GM12892 (cell line): ENCODE measurements at regions not wholly inside any gene's neighbourhood (a gene's known extent, or its start where the extent isn't known, plus 50 kb on each side); places are given as distances from the start of the nearest gene placed in this dataset.
"Not testable (repeated sequence)": the region's sequence is repeated elsewhere in the genome, so short reads cannot be mapped to it uniquely, and the experiment has no call there.

Experiments used
- DNase-seq: peaks from one replicate; pipeline ENCODE4 v3.0.0; 2011; ENCODE audit not compliant: insufficient read length
- FAIRE-seq: peaks from 2 replicates; lab custom pipeline; 2011; peaks lifted over from hg19 to GRCh38; lab: Jason Lieb, UNC
- POLR2A ChIP-seq: IDR thresholded peaks from 2 replicates; pipeline ENCODE4 v1.6.1; 2011; ENCODE audit warnings: low read depth, low read length, control low read depth
- POLR2AphosphoS5 ChIP-seq: IDR thresholded peaks from 2 replicates; pipeline ENCODE4 v1.6.1; 2011; ENCODE audit warnings: low read depth, low read length, control low read depth
- TAF1 ChIP-seq: IDR thresholded peaks from 2 replicates; pipeline ENCODE4 v1.6.1; 2011; ENCODE audit warnings: low read depth, mild to moderate bottlenecking, control low read depth, low read length, borderline replicate concordance

DNA sequence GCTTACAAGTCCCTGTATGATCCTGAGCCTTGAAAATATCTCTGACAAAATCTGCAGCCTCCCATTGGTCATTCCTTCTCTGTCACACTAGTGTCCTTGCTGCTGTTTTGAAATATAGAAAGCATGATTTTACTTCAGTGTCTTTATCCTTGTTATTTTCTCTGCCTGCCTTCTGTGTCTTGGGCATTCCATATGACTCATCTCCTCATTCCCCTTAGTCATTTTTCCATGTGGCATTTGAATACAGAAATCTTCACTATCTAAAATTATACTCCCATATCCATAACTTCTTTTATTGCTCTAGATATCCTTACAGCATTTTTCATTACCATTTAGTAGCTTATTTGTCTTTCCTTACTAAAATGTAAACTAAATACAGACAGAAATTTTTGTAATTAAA is 205.7 kb upstream of the ZNF337 start:
- FAIRE-seq = not testable (repeated sequence)

DNA sequence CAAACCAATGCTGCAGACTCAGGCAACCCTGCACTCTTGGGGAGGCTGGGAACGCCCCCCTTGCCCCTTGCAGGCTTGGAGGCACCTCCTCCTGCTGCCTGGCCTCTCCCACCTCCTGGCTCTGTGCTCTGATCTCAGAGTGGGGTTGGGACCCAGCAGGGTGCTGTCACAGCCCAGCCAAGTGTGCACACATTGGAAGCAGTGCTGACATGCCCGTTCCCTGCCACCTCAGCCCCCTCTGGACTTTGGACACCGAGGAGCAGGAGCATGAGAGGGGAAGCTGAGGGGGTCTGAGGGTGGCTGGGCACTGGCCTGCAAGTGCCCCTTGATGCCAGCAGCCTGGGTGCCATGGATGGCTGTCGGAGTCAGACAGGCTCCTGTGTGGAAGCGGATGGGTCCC is 202.0 kb upstream of the ZNF337 start:
- not testable (repeated sequence) for DNase-seq

More for the DNA sequence above, 205.7 kb upstream of the ZNF337 start:
- DNase-seq = not testable (repeated sequence)

DNA sequence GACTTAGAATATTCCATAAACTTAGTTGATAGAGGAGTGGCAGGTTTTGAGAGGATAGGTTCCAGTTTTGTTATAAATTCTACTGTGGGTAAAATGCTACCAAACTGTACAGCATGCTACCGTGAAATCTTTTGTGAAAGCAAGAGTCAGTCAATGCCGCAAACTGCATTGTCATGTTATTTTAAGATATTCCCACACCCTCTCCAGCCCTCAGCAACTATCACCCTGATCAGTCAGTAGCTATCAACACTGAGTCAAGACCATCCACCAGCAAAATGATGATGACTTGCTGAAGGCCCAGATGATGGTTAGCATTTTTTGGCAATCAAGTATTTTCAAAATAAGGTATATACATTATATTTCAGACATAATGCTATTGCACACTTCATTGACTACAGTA is 182.4 kb upstream of the ZNF337 start:
- DNase-seq = not testable (repeated sequence)

More for the DNA sequence above, 202.0 kb upstream of the ZNF337 start:
- not testable (repeated sequence) for FAIRE-seq

DNA sequence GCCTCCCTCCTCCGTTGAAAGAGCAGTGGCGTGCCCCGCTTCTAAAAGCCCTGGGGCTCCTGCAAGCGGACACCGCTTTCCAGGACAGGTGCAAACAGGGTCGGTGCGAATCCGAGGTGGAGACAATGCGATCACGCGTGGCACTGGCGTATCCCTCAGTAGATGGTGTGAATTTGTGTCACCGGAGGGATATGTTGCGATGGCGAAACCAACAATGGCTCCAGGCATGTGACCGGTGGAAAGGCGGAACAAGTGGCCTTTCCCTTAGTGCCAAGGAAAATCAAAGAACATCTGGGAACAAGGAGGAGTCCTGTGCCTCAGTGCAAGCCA is 172.0 kb upstream of the ZNF337 start:
- not testable (repeated sequence) for FAIRE-seq, DNase-seq

More for the DNA sequence above, 182.4 kb upstream of the ZNF337 start:
- not testable (repeated sequence) for FAIRE-seq

DNA sequence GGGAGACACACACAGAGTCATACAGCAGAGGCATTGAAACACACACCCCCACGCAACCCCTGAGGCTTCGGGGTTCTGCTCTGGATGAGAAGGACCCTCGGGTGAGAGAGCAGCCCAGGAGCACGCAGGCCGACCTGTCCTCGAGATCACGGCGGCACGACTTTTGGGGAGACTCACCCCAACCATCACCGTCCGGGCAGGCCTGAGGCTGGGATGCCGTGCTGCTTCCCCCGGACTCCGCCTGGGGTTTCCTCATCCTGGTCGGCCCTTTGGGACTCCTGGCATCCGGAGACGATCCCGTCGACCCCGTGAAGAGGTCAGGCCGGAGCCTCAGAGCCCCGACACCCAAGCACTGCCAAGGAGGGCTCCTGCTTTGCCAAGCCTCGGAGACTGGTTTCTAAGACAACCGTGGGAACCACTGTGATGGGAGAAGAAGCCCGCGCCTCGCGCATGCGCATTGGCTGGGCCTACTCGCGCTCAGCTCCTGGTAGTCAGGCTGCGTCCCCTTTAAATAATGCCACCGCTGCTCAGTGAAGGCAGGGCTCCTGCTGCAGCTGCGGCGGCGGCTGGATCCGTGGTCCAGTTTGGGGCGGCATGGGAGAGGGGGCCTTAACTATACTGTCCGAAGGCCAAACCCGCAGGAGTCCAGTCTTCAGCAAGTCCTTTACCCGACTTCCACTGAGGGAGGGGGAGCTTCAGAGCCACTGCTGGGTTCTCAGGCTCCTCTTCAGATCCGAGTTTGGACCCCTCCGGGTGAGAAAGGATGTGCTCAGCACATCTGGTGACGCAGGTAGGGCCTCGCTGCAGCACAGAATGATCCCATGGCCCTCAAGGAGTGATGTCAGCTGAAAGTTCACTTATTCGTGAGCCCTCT is 171.4 kb upstream of the ZNF337 start:
- TF ChIP-seq TAF1 = no peak
- no peak for TF ChIP-seq POLR2A
- TF ChIP-seq POLR2AphosphoS5 = no peak
- FAIRE-seq (no peak), DNase-seq (no peak)

DNA sequence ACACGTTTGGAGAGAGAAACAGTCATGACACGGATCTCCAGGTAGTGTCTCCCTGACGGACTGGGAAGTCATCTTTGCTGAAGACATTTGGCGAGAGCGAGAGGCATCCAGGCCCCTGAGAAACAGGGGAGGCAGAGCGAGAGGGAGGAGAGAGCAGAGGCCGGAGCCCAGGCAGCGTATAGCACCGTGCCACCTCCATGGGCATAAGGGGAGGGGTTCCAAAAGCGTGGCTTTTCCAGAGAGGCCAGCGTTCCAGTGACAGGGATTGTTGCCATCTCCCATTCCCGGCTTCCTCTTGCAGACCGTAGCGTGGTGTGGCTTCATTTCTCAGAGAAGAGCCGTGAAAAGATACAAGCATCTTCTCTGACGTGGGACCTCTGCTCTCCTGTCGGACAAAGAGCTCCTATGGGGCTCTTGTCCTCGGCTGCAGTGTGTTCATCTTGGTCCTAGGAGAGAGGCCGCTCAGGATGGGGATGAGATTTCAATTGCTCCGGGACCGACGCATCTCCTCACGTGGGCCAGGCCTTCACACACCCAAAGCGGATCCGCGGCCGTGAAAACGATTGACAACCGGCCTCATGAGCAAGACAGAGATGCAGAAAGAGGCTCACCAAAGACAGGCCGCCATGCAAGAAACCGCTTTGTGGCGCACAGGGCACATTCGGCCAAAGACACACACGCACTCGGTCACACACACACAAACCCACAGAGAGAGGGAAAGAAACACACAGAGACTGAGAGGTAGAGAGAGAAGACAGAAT is 170.5 kb upstream of the ZNF337 start:
- FAIRE-seq, DNase-seq: not testable (repeated sequence)

DNA sequence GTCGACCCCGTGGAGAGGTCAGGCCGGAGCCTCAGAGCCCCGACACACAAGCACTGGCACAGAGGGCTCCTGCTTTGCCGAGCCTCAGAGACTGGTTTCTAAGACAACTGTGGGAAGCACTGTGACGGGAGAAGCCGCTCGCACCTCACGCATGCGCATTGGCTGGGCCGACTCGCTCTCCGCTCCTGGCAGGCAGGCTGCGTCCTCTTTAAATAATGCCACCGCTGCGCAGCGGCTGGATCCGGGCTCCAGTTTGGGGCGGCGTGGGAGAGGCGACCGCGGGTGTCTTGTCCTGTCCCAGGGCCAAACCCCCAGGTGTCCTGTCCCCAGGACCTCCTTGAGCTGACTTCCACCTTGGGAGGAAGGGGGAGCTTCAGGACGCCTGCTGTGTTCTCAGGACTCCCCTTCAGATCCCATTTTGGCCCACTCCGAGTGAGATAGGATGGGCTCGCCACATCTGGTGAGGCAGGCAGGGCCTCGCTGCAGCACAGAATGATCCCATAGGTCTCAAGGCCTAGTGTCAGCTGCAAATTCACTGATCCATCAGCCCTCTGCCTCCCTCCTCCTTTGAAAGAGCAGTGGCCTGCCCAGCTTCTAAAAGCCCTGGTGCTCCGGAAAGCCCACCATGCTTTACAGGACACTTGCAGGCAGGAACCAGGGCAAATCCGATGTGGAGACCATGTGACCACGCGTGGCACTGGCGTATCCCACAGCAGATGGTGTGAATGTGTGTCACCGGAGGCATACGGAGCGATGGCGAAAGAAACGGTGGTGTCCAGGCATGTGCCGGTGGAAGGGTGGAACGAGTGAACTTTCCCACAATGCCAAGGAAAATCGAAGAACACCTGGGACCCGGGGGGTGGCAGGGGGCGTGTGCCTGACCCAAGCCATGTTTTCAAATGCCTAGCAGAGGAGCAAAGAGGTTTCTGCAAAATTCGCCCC is 169.3 kb upstream of the ZNF337 start:
- TF ChIP-seq POLR2A = no peak
- no peak for TF ChIP-seq TAF1
- FAIRE-seq (no peak), DNase-seq (no peak)

DNA sequence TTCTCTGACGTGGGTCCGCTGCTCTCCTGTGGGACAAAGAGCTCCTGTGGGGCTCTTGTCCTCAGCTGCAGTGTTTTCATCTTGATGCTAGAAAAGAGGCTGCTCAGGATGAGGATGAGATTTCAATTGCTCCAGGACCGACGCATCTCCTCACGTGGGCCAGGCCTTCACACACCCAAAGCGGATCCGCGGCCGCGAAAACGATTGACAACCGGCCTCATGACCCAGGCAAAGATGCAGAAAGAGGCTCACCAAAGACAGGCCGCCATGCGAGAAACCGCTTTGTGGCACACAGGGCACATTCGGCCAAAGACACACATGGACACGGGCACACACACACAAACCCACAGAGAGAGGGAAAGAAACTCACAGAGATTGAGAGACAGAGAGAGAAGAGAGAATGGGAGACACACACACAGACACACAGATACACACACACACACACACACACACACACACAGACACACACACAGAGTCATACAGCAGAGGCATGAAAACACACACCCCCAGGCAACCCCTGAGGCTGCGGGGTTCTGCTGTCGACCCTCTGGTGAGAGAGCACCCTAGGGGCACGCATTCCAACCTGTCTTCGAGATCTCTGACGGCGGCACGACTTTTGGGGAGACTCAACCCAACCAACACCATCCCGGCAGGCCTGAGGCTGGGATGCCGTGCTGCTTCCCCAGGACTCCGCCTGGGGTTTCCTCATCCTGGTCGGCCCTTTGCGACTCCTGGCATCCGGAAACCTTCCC is 168.5 kb upstream of the ZNF337 start:
- FAIRE-seq, DNase-seq: not testable (repeated sequence)

DNA sequence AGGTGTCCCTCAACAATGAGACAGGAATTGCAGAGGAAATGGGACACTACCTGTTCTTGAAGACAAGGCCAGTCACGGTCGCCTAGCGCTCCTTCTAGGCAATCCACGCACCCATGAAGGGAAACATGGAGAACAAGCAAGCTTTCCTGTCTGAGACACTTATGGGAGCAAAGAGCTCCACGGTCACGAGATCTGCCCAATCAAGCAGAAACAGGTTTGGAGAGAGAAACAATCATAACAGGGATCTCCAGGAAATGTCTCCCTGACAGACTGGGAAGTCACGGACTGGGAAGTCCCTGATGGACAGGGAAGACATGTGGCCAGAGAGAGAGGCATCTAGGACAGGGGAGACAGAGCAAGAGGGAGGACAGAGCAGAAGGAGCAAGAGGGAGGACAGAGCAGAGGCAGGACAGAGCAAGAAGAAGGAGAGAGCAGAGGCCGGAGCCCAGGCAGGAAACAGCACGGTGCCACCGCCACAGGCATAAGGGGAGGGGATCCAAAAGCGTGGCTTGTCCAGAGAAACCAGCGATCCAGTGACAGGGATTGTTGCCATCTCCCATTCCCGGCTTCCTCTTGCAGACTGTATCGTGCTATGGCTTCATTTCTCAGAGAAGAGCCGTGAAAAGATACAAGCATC is 167.8 kb upstream of the ZNF337 start:
- FAIRE-seq = no peak
- no peak for DNase-seq
- TF ChIP-seq POLR2AphosphoS5 (no peak), POLR2A (no peak), TAF1 (no peak)

DNA sequence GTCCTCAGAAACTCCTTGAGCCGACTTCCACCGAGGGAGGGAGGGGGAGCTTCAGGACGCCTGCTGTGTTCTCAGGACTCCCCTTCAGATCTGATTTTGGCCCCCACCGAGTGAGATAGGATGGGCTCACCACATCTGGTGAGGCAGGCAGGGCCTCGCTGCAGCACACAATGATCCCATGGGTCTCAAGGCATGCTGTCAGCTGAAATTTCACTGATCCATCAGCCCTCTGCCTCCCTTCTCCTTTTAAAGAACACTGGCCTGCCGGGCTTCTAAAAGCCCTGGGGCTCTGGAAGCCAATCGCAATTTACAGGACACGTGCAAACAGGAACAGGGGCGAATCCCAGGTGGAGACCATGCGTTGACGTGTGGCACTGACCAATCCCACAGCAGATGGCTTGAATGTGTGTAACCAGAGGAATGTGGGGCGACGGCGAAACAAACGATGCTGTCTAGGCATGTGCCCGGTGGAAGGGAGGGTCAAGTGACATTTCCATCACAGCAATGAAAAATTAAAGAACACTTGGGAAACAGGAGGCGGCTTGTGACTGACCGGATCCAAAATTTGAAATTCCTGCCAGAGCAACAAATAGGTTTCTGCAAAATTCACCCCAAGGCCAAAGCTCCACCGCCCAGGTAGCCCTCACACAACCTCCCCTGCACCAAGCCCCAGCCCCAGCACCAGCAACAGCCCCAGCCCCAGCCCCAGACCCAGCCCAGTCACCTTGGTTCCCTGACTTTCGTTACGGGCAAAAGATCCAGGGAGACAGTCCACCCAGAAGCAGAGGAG is 167.1 kb upstream of the ZNF337 start:
- TF ChIP-seq TAF1 (no peak), POLR2AphosphoS5 (no peak), POLR2A (no peak)
- DNase-seq = no peak

DNA sequence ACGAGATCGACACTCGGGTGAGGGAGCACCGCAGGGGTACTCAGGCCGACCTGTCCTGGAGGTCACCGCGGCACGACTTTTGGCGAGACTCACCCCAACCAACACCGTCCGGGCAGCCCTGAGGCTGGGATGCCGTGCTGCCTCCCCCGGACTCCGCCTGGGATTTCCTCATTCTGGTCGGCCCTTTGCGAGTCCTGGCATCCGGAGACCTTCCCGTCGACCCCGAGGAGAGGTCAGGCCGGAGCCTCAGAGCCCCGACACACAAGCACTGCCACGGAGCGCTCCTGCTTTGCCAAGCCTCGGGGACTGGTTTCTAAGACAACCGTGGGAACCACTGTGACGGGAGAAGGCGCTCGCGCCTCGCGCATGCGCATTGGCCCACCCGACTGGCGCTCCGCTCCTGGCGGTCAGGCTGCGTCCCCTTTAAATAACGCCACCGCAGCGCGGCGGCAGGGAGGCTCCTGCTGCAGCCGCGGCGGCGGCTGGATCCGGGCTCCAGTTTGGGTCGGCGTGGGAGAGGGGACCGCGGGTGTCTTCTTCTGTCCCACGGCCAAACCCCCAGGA is 166.4 kb upstream of the ZNF337 start:
- FAIRE-seq = peak; percentile 60

More for the DNA sequence above, 167.1 kb upstream of the ZNF337 start:
- FAIRE-seq = no peak

More for the DNA sequence above, 166.4 kb upstream of the ZNF337 start:
- not testable (repeated sequence) for DNase-seq
